HL-60/S4 treated with phorbol 12-myristate 13-acetate at 8.2 ng/mL for 4 days and 3 days (cell line): ENCODE measurements at regions not wholly inside any gene's neighbourhood (a gene's known extent, or its start where the extent isn't known, plus 50 kb on each side); places are given as distances from the start of the nearest gene placed in this dataset.

ENCODE experiments used
- in situ Hi-C: fragments of 300-500 bp; cut with MboI; formaldehyde crosslinking; loops from 2 replicates; pipeline ENCODE4 v1.15.0; 2022; ENCODE audit warnings: low sequenced_read_pairs

DNA sequence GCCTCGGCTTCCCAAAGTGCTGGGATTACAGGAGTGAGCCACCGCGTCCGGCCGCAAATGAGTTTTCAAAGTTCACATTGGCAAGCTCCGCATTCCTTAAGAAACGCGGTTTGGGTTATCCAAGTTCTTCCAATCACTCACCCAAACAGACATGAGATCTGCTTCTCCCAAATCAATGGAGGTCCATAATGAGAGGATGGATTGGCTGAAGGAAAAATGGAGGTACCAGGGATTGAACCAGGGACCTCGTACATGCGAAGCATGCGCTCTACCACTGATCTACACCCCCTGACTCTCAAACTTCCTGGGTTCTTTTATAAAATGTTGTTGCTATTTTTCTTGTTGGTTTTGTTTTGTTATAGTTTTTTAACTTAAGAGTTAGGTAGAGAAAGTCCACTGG is 170.0 kb downstream of the GPX5 start:
- in situ Hi-C loops: loop anchor here (25.0 kb wide), 1 partner anchor 317 kb away; the partner anchor contains the start of gene ZNF311

DNA sequence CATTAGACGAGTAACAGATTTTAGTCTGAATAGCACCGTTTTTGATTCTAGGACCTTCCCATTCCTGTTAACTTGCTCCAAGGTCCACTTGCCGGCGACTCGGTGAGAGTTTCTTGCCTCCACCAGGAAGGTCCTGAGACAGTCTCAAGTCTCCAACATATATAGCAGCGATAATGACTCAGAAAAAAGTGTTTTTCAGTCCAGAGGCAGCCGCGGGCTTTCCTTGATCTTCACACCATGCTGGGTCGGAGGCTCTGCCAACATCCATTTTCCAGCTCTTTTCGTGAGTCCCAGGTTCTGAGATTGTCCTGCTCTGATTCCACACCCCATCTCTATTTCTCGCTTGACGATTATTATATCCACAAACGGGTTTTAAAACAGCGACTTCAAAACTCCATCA is 170.5 kb downstream of the GPX5 start:
- in situ Hi-C loops: loop anchor here (25.0 kb wide), 1 partner anchor 316 kb away; the partner anchor contains the start of gene ZNF311

DNA sequence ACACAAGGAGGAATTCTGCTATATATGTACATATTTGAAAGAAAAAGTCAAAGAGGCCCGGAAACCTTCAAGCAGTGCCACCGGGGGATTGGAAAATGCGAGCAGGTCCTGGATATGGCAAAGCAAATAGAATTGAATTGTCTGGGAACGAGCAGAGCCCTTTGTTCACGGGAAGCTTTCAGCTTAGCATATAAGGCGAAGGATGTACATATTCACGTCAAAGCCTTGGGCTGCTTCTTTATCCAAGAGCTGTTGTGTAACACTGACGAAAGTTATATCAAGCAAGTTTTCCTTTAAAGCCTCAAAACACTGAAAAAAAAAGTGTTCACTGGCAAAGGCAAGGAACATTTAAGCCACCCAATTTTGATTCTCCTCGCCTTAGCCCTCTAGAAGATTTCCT is 171.0 kb downstream of the GPX5 start:
- in situ Hi-C loops: loop anchor here (25.0 kb wide), 1 partner anchor 316 kb away; the partner anchor contains the start of gene ZNF311

DNA sequence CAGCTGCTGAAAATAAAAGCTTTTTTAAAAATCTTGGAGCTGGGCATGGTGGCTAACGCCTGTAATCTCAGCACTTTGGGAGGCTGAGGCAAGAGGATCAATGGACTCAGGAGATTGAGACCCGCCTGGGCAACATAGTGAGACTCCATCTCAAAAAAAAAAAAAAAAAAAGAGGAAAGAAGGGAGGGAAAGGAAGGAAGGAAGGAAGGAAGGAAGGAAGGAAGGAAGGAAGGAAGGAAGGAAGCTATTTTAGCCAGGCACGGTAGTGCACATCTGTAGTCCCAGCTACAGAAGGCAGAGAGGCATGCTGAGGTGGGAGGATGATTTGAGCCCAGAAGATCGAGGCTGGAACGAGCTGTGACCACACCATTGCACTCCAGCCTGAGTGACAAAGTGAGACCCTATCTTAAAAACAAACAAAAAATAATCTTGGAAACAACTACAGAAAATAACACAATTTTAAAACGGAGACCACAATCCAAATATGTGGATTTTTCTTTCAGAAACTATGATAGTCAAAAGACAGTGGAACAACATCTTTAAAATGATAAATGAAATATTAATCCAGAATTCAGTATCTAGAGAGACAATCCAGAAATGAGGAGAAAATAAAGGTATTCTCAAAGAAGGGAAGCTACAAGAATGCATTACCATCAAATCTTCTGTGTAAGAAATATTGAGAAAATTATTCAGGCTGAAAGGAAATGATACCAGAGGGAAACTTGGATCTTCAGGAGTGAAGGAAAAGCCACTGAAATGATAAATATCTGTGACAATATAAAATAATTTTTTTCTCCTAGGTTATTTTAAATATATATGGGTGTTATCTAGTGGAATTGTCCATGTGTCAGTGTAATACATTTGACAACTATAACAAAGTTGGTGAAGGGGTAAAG is 182.0 kb downstream of the GPX5 start:
- in situ Hi-C loops: no loop called here

DNA sequence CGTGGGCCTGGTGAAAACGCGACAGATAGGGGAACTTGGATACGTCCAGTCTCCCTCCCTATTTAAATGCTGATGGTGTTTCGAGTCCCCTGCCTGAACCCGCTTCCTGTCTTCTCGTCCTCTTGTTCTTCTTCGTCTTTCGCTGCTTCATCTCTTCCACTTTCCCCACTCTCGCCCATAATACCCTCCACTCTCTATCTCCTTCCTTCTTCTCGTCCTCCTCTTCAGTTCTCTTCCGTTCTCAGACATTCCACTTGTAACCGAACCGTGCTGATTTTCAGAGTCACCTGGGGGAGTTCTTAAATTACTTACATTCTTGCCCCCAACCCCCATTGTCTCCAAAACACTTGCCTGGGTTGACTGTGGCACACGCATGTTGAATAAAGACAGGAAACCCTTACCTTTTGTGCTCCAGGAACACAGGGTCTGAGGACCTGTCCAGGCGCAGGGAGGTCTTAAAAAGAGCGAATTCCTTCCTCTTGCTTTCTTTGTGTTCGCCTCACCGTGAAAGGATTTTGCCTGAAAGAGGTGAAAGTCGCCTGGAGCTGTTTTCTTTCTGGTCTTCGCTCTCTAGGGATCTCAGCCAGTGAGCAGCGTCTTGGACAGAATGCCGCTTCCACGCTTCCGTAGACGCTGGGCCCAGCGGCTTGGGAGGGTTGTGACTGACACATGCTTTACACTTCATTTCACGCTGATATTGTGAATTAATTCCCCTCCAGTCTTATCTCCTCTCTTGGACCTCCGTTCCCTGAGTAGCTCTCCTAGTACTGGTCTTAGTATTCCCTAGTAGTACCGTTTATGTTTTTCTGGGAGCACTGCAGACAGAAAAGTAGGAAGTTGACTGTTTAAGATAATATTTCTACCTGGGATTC is 184.0 kb downstream of the GPX5 start:
- in situ Hi-C loops: no loop called here

DNA sequence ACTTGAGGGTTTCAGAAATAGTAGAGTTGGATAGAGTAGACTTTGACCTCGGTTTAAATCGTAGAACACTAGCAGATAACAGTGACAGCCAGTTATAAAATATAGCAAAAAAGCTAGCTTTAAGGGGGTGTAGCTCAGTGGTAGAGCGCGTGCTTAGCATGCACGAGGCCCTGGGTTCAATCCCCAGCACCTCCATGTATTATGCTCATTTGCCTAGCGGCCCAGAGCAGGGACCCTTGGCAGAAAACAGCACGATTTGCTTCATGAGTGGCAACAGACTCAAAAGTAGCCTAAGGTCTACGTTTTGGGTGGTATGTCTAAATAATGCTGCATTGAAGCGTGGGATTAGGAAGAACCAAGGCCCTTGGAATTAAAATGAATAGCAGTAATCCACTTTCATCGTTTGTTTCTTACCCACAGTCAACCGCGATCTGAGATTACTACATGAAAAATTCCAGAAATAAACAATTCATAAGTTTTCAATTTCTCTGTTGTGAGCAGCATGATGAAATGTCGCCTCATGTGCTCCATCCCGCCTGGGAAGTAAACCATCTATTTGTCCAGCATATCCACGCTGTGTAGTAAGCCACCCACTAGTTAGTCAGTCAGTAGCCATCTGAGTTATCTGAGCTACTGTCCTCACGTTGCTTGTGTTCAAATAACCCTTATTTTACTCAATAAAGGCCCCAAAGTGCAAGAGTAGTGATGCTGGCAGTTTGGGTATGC is 184.9 kb downstream of the GPX5 start:
- in situ Hi-C loops: no loop called here

DNA sequence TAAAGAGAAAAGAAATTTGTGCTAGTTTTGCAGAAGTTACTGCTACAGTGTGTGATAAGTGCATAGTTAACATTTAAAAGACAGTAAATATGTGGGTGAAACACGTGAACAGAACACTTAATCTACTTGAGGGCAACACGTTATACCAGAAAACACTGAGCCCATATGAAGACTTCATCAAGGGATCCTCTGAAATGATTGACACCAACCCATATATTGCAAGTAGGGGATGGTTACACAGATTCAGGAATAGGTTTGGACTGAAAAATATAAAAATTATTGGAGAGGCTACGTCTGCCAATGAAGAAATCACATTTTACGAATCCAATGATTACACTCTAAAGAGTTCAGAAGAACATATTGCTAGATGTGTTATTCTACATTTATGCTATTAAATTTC is 185.6 kb downstream of the GPX5 start:
- in situ Hi-C loops: no loop called here

DNA sequence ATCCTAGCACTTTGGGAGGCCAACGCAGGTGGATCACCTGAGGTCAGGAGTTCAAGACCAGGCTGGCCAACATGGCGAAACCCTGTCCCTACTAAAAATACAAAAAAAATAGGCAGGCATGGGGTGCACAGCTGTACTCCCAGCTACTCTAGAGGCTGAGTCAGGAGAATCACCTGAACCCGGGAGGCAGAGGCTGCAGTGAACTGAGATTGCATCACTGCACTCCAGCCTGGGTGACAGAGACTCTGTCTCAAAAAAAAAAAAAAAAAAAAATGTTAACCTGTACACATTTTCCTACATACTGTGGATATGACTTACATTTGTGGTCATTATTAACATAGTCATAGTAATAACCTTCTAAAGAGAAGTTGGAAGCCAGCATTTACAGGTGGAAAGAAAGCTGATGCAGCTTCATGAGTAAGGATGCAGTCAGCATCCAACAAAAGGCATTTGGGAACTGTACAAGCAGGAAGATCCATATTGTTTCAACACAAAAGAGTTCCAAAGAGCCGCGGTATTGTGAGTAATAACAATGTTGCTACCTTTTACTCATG is 186.2 kb downstream of the GPX5 start:
- in situ Hi-C loops: no loop called here

DNA sequence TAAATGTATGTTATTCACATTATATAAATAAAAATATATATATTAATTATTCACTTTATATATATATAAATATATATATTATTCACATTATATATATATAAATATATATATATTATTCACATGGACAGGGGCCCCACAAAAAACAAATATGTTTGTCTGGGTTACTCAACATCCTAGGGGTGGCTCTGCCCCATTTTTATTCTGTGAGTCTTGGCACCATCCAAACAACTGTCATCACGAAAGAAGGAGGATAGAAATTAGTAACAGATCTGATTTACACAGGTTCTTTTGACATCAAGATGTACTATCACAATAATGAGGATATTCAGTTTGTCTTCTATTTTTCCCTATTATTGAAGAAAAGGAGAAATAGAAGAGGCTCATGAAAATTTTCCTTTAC is 187.3 kb downstream of the GPX5 start:
- in situ Hi-C loops: no loop called here

DNA sequence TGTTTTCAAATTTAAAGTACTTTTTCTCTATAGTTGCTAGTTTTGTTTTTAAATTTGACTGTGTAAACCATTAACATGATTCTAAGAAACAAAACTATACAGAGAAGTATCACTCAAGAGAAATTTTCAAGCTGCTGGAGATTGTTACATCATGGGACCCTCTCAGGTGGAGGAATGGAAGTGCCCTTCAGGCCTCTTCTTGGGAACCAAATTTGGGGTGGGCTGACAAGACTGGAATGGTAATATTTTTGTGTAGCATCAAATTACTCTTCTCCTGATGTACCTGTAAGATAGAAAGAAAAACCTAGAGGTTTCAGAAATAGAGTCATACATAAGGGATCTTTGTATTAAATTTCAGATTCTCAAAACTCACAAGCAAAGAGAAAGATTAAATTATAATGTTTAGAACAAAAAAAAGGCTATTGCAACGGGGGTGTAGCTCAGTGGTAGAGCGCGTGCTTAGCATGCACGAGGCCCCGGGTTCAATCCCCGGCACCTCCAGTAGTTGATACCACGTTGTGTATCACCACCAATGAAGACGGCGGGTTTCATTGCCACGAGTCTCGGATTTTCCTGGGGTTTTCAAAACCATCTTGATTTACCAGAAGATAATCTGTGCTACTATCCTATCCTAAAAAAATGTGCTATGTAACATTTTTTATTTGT is 193.7 kb downstream of the GPX5 start:
- in situ Hi-C loops: no loop called here

DNA sequence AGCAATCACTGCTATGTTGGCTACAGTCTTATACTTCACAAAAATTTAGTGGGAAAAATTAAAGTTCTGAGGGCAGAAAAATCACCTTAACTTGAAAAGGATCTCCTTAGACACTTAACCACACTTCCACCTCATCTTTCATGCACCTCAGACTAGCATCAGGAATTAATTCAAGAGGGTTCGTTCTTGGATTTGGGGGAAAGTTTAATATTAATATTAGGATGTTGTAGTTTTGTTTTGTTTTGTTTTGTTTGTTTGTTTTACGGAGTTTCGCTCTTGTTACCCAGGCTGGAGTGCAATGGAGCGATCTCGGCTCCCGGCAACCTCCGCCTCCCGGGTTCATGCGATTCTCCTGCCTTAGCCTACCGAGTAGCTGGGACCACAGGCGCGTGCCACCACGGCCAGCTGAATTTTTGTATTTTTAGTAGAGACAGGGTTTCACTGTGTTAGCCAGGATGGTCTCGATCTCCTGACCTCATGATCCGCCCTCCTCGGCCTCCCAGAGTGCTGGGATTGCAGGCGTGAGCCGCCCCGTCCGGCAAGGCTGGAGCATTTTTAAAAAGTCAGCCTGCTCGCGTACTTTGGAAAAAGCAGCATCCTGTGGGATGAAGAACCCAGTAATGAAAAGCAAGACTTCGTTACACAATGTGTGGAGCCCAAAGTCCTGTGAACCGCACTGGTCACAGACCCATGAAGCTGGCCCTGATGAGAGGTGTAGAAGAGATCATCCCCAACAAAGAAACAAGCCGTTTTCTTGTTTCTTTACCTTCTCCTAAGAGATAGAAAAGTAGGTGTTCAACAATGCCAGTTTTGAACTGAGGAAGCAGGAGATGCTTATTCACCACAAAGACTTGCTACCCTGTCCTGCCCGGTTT is 194.9 kb downstream of the GPX5 start:
- in situ Hi-C loops: no loop called here

DNA sequence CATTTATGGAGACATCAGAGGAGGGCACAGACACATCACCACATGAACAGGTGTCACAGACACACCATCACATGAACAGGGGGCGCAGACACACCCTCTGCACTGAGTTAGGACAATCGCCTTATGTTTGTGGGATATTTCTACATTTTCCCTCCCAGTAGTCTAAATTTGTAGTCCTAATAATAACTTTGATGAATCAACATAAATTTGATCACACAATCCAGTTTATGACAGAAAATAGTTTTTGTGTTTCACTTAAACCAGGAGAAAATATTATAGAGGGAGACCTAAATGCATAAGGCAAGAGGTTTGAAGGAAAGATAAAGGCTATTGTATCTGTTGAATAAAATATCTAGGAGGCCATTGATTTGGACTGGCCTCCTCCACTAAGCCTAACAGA is 195.7 kb downstream of the GPX5 start:
- in situ Hi-C loops: no loop called here

DNA sequence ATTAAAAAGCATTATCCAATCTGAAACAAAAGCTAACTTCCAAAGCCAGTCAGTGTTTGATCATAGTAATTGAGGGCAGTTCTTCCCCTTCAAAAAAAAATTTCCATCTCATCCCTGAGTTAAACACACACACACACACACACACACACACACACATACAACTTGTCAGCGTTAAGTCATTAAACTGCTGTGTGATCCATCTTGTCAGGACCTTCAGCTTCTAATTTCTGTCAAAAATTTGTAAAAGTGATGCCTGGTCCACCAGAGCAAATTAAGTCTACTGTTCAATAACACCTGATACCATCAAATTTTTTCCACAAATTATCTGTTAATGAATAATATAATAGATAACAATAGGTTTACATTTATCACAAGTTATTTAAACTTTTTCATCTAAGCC is 198.7 kb downstream of the GPX5 start:
- in situ Hi-C loops: no loop called here

DNA sequence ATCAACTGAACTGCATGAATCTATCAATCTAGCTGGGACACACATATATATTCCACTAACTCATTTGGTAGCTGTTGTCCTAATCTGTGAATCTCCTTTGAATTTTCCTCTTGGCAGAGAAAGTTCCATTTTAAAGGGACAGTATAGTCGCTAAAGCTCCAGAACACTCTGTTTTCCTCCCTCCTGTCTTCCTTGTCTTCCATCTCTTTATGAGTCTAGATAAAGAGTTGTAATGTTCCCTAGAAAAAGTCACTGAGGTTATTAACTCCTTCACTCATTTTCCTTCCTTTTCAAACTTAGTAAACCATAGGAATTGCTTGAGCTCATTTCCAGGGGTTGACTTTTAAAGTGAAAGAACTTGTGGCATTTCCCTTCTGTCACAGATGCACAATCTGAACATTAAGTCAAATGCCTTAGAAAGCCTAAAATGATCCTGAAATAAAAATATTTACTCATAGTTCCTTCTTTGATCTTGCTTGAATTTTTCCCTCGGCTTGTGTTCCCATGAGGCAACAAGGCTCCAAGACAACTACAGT is 198.4 kb downstream of the TRIM27 start:
- in situ Hi-C loops: no loop called here

DNA sequence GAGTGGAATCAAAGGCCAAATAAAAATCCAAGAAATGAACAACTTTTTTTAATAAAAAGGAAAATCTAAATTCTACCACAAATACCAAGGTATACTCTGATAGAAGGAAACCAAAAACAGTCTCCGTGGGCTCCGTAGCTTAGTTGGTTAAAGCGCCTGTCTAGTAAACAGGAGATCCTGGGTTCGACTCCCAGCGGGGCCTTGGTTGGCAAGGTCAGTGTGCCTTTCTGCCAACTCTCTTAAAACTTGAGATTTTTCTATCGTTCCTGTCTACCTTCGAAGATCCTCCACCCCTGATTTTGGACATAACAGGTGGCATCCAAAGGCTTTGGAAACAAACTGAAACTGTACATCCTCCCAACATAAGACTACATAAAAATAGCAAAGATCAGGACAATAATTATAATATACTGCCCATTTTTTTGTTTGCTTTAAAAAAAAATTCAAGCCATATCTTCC is 197.9 kb downstream of the TRIM27 start:
- in situ Hi-C loops: no loop called here

DNA sequence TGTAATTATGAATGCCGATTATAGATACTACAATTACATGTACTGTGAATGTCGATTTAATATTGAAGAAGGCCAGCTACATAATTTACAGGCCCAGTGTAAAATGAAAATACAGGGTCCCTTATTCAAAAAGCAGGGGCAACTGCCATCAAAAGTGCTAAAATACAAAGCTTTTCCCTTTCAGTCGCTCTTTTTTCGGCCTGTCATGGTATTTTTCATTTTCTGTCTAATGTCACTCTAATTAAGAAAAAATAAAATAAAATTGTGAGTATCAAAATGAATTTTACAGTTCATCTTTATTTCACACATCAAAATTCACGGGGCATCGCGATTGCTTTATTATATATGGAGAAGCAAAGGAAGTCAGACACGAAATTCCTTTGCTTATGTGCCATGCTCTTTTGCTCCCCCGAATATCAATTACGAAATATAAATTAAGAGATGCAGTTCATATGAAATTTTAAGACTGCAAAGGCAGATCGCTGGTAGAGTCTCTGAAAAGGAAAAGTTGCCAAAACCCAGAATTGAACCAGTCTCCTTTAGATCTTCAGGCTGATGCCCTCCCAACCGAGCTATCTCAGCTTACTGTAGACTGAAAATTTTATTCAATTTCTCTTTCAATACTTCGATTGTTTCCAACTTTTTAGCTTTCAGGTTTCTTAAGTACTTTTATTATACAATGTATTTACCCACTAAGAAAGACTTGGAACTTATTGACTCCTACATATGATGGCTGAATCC is 197.0 kb downstream of the TRIM27 start:
- in situ Hi-C loops: no loop called here

DNA sequence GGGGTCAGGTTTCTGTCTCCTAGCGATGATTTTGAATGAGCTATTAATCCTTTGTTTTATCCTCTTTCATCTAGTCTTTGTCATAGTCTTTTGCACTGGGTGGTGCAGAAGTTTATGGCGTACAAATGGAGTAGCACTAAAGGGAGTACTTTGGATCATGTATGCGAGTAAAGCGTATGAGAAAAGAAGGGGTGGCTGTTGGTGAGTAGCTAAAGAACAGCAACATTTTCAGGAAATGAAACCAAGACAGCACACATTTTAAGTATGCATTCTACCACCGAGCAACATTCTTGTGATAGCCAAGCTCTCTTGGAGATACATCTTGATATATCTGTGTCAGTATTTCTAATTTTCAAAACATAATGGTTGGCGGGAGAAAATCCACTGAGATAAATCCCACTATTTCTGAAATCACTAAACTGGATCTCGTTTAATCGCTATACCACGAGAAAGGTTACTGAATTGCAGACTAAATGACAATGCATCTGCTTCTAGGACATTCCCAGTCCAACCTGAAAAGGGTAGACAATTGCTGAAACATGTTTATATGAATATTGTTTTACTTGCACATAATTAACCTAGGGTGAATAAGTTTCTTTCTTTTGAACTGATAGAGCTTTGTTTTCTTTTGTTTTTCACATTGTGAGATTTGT is 196.1 kb downstream of the TRIM27 start:
- in situ Hi-C loops: no loop called here
